Chondrocyte (in vitro differentiated cells): ENCODE measurements at regions not wholly inside any gene's neighbourhood (a gene's known extent, or its start where the extent isn't known, plus 50 kb on each side); places are given as distances from the start of the nearest gene placed in this dataset.

Experiments
- DNase-seq: peaks from one replicate; pipeline ENCODE4 v3.0.0; 2021; ENCODE audit warnings: mixed read lengths, low spot score
- H3K27ac Mint-ChIP-seq: one replicate; pipeline ENCODE4 v1.8.0; 2021; ENCODE audit warnings: mild to moderate bottlenecking, moderate library complexity, mixed read lengths; ENCODE audit not compliant: unreplicated experiment
- H3K27me3 Mint-ChIP-seq: 2 replicates; pipeline ENCODE4 v1.8.0; 2021; ENCODE audit warnings: low read depth, mixed read lengths
- H3K36me3 Mint-ChIP-seq: 2 replicates; pipeline ENCODE4 v1.8.0; 2021; ENCODE audit warnings: low read depth, mixed read lengths
- H3K4me1 Mint-ChIP-seq: 2 replicates; pipeline ENCODE4 v1.8.0; 2021; ENCODE audit warnings: low read depth, mild to moderate bottlenecking, mixed read lengths
- H3K4me3 Mint-ChIP-seq: one replicate; pipeline ENCODE4 v1.8.0; 2021; ENCODE audit warnings: mild to moderate bottlenecking, moderate library complexity, mixed read lengths; ENCODE audit not compliant: unreplicated experiment
- H3K9me3 Mint-ChIP-seq: 2 replicates; pipeline ENCODE4 v1.8.0; 2021; ENCODE audit warnings: low read depth, mixed read lengths
- CTCF ChIP-seq: fragments of 200-600 bp; sonication (generic); IDR thresholded peaks from 2 replicates; pipeline ENCODE4 v1.5.0; 2021; ENCODE audit warnings: antibody characterized with exemption, mild to moderate bottlenecking, moderate library complexity

DNA sequence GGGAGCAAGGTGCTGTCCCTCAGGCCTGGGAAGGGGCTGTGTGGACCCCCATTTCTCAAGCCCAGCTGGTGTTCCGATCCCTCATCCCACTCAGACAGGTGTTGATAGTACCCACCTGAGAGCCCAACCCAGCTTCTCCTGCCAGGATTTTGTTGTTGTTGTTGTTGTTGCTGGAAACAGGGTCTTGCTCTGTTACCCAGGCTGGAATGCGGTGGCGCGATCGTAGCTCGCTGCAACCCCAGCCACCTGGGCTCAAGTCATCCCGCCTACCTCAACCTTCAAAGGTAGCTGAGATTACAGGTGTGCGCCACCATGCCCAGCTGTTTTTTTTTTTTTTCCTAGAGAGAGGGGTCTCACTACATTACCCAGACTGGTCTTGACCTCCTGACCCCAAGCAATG is 209.9 kb downstream of the PHETA1 start:
- Mint-ChIP-seq H3K4me3 (no peak overlapping the region), H3K27ac (no peak overlapping the region), H3K4me1 (no peaks in the 10 kb centered on the region), H3K9me3 (no peaks in the 10 kb centered on the region), H3K27me3 (peaks cover 37% of the 10 kb centered on the region), H3K36me3 (no peaks in the 10 kb centered on the region)
- no peak for DNase-seq
- TF ChIP-seq CTCF: no peak

DNA sequence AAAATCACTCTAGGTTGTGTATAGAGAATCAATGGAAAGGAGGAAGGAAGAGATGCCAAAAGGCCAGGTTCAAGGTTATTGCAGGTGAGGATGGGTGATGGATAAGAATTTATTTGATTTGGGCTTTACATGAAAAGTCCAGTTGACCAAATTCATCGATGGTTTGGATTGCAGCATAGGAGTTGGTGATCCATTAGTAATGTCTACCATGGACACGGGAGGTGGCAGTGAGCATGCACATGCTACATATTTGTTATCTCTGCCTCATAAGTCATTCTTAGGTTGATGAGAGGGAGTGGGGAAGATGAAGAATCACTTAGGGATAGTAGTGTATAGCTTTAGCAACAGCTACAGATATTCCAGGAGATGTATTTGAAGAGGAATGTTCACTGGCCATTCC is 211.4 kb downstream of the PHETA1 start:
- Mint-ChIP-seq H3K9me3 (no peaks in the 10 kb centered on the region), H3K4me3 (no peak overlapping the region), H3K36me3 (no peaks in the 10 kb centered on the region), H3K27me3 (peaks cover 46% of the 10 kb centered on the region), H3K27ac (no peak overlapping the region), H3K4me1 (no peaks in the 10 kb centered on the region)
- TF ChIP-seq CTCF: no peak
- DNase-seq: no peak

- no peak for DNase-seq
- Mint-ChIP-seq H3K4me3 (no peak overlapping the region), H3K4me1 (no peaks in the 10 kb centered on the region), H3K36me3 (no peaks in the 10 kb centered on the region), H3K27ac (no peak overlapping the region), H3K27me3 (peaks cover 51% of the 10 kb centered on the region), H3K9me3 (no peaks in the 10 kb centered on the region)
- TF ChIP-seq CTCF: no peak
These were observed 212.6 kb downstream of the PHETA1 start for GRCh38 chr12:111156304-111156703.

DNA sequence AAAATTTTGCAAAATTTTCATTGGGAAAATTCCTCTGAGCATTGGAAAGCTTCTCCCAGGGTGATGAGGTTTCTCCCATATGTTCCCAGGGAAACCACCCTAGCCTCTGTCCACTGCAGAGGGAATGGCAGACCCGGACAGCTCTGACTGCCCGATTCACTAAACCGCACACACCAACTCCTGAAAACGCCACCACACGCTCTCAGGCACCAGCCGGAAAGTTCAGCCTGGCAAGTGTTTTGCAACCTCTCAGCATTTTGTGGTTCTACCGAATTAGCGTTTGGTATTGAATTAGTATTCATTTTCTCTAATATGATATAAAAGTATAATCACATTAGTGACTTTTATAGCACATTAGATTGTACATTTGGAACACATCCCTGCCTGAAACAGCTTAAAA is 213.4 kb downstream of the PHETA1 start:
- H3K36me3 Mint-ChIP-seq: no peaks in the 10 kb centered on the region
- no peaks in the 10 kb centered on the region for H3K4me1 Mint-ChIP-seq
- TF ChIP-seq CTCF: no peak
- H3K4me3 Mint-ChIP-seq: no peak overlapping the region
- DNase-seq: no peak
- H3K9me3 Mint-ChIP-seq: no peaks in the 10 kb centered on the region
- H3K27ac Mint-ChIP-seq: no peak overlapping the region
- H3K27me3 Mint-ChIP-seq: peaks cover 46% of the 10 kb centered on the region

DNA sequence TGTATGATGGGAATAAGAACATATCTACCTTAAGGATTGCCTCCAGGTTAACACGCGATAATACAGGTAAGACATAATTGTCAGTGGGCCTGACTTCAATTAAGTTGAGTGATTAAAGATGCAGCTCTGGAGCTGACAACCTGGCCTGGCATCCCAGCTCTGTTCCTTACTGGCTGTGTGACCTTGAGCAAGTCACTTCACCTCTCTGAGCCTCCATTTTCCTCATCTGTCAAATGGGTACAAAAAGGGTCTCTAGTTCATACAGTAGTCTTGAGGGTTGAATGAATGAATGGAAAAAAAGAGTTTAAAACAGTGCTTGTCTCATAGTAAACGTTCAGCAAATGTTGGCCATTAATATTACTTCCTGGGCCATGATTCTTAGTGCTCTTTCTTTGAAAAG is 213.9 kb downstream of the PHETA1 start:
- TF ChIP-seq CTCF: no peak
- Mint-ChIP-seq H3K9me3 (no peaks in the 10 kb centered on the region), H3K27ac (no peak overlapping the region), H3K4me3 (no peak overlapping the region), H3K36me3 (no peaks in the 10 kb centered on the region), H3K27me3 (peaks cover 45% of the 10 kb centered on the region), H3K4me1 (no peaks in the 10 kb centered on the region)
- DNase-seq: no peak
